AG09309 (cell line): ENCODE measurements at regions not wholly inside any gene's neighbourhood (a gene's known extent, or its start where the extent isn't known, plus 50 kb on each side); places are given as distances from the start of the nearest gene placed in this dataset.

Experiments
- DNase-seq: peaks from one replicate; pipeline ENCODE4 v3.0.0-alpha.2; 2010; ENCODE audit warnings: low read depth
- H3K4me3 ChIP-seq: 2 replicates; pipeline ENCODE4 v1.5.1; 2011; ENCODE audit warnings: mild to moderate bottlenecking, low read depth, low read length, moderate library complexity; ENCODE audit not compliant: control insufficient read depth
- TF ChIP-seq, protein P1 (sequence below): IDR thresholded peaks from 2 replicates; pipeline ENCODE4 v1.5.1; 2011; ENCODE audit warnings: mild to moderate bottlenecking, low read depth, low read length, inconsistent platforms; ENCODE audit not compliant: insufficient read depth, control insufficient read depth; ENCODE audit errors: missing control alignments

DNA sequence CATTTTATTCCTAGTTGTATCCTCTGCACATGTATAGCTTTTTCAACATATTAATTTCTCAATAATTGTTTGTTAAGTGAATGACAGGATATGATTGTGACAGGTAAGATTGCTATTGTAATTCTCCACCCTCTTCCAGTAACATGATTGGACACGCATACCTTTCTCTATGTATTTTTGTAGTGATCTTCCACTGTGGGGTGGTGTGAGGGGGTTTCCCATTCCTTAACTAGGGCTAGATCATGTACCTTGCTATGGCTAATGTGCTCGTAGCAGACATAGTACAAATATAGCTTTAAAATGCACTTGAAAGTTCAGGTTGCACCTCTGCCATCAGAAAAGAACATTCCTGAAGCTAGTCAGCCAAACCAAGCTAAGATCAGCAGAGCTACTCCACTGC, 2392.8 kb upstream of the RAG2 start:
- no peak for DNase-seq
- TF ChIP-seq, protein P1, sequence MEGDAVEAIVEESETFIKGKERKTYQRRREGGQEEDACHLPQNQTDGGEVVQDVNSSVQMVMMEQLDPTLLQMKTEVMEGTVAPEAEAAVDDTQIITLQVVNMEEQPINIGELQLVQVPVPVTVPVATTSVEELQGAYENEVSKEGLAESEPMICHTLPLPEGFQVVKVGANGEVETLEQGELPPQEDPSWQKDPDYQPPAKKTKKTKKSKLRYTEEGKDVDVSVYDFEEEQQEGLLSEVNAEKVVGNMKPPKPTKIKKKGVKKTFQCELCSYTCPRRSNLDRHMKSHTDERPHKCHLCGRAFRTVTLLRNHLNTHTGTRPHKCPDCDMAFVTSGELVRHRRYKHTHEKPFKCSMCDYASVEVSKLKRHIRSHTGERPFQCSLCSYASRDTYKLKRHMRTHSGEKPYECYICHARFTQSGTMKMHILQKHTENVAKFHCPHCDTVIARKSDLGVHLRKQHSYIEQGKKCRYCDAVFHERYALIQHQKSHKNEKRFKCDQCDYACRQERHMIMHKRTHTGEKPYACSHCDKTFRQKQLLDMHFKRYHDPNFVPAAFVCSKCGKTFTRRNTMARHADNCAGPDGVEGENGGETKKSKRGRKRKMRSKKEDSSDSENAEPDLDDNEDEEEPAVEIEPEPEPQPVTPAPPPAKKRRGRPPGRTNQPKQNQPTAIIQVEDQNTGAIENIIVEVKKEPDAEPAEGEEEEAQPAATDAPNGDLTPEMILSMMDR = no peak
- no peak overlapping the region for H3K4me3 ChIP-seq

DNA sequence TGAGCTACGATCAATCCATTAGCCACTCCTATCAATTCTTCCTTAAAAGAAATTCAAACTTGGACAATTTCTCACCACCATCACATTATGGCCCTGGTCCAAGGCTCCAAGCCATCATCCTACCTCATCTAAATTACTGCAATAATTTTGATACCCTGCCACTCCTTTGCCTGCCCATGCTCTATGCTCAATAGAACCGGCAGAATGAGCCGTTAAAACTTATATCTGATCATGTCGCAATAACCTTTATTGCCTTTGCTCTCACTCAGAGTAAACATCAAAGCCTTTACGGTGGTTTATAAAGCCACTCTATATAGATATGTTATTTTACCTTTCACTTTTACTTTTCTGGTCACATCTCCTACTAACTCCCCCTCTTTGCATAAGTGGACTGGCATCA, 2392.1 kb upstream of the RAG2 start:
- H3K4me3 ChIP-seq = no peak overlapping the region
- DNase-seq = no peak
- TF ChIP-seq, protein P1 = no peak

DNA sequence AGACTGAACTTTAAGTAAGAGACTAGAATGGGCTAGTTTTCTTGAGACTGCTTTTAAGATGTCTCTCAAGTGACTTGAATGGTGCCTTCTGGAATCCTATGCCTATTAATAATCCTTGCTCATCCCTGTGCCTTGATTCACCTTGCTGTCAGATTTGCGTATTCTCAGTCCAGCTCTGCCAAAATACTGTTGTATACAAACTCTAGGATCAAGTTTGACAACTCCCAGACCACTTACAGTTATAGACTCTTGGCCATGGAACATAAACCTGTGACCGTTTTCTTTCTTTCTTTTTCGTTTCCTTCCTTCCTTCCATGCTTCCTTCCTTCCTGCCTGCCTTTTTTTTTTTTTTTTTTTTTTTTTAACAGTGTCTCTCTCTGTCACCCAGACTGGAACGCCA, 2390.9 kb upstream of the RAG2 start:
- H3K4me3 ChIP-seq = no peak overlapping the region
- TF ChIP-seq, protein P1 = no peak
- DNase-seq = no peak

DNA sequence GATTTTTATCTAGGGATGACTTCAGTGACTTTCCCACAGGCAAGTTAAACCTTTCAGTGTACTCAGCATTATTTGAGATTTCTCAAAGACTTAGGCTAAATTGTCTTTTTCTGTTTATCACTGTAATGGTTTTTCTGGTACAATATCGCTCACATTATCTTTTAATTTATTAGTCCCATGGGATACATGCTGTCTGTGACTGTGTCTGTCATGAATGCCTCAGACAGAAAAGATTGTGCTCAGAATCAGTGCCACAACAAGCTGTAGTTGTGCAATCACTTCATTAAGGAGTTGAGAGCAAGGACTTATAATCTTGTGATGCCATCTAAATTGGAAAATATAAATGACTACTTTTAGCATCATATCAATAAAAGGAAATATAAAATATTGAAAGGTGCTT, 2374.2 kb upstream of the RAG2 start:
- DNase-seq = no peak
- TF ChIP-seq, protein P1 = no peak

DNA sequence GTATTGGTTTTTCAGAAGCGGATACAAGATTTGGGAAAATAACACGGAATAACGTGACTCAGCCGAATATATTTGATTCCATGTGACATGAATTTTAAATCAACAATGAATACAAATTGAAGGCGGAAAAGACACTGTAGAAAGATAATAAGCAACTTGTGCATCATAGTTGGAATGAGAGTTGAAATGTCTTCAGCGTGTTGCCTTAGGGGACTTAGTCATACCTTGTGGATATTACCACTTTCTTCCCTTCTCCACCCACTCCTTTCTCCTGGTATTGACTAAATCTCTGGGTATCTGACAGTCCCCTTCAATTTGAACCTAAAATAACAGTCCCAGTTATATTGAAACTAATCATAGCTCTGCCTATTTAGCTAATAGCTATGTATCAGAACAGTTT, 2373.1 kb upstream of the RAG2 start:
- TF ChIP-seq, protein P1 = no peak
- no peak overlapping the region for H3K4me3 ChIP-seq
- no peak for DNase-seq

More for the DNA sequence above, 2374.2 kb upstream of the RAG2 start:
- H3K4me3 ChIP-seq = no peak overlapping the region

DNA sequence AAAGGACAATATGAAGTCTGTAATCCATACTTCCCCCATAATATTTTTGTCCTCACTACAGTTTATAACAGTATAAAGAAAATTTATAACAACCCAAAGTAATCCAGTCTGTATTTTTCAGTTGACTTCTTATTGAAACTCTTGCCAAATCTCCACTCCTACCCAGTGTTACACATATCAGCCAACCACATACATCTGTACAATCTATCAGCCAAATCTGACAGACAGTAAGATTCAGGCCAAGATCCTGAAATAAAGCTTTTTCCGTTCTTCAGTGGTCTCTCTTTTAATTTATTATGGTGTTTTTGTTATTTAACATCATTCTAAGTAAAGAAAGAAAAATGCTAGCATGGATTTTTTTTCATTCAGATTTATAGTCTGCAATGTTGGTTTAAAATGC, 2370.9 kb upstream of the RAG2 start:
- H3K4me3 ChIP-seq = no peak overlapping the region
- DNase-seq = no peak
- TF ChIP-seq, protein P1 = no peak

DNA sequence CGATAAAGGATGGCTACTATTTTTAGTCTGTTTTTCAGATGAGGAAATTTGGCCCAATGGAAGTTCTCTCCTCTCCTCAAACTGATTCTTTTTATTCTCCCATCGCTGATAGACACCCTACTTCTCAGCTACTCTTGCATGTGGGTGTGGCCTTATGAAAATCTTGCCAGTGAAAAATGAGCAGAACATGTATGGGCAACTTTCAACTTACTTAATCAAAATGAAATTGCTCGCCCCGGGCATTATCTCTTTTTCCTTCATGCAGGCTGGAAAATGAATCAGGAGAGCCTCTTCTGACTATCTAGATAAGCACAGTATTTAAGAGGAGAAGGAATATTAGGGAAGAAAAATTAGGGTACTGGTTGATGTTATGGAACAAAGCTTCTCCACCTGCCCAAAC, 2354.7 kb upstream of the RAG2 start:
- TF ChIP-seq, protein P1 = no peak

More for the DNA sequence above, 2354.7 kb upstream of the RAG2 start:
- no peak for DNase-seq
- no peak overlapping the region for H3K4me3 ChIP-seq
